VCaP (cell line): ENCODE measurements at regions not wholly inside any gene's neighbourhood (a gene's known extent, or its start where the extent isn't known, plus 50 kb on each side); places are given as distances from the start of the nearest gene placed in this dataset.

ENCODE experiments used
- H3K27ac ChIP-seq: fragments of 450-650 bp; 2 replicates; pipeline ENCODE4 v1.5.1; 2017
- TF ChIP-seq, protein P1 (sequence below): fragments of 450-650 bp; conservative IDR thresholded peaks from 2 replicates; pipeline ENCODE4 v1.5.1; 2017; ENCODE audit warnings: mild to moderate bottlenecking, moderate library complexity

DNA sequence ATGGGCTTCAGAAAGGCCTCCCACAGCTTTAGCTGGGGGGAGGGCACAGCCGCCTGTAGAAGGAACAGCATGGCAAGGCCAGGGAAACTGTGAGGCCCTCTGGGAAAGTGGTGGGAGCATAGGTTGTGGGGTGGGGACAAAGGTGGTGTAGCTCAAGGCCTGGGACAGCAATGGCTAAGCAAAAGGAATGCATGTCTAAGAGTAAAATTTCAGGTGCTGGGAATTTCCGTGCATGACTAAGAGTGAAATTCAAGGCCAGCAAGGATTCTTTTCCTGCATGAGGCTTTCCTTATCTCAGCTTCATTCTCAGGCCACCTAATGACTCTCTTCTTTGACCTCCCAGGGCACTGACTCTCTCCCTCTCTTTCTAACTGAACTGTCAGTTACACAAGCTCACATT is 86.5 kb upstream of the WNT4 start:
- TF ChIP-seq, protein P1, sequence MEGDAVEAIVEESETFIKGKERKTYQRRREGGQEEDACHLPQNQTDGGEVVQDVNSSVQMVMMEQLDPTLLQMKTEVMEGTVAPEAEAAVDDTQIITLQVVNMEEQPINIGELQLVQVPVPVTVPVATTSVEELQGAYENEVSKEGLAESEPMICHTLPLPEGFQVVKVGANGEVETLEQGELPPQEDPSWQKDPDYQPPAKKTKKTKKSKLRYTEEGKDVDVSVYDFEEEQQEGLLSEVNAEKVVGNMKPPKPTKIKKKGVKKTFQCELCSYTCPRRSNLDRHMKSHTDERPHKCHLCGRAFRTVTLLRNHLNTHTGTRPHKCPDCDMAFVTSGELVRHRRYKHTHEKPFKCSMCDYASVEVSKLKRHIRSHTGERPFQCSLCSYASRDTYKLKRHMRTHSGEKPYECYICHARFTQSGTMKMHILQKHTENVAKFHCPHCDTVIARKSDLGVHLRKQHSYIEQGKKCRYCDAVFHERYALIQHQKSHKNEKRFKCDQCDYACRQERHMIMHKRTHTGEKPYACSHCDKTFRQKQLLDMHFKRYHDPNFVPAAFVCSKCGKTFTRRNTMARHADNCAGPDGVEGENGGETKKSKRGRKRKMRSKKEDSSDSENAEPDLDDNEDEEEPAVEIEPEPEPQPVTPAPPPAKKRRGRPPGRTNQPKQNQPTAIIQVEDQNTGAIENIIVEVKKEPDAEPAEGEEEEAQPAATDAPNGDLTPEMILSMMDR, result no peak
- no peak overlapping the region for H3K27ac ChIP-seq

DNA sequence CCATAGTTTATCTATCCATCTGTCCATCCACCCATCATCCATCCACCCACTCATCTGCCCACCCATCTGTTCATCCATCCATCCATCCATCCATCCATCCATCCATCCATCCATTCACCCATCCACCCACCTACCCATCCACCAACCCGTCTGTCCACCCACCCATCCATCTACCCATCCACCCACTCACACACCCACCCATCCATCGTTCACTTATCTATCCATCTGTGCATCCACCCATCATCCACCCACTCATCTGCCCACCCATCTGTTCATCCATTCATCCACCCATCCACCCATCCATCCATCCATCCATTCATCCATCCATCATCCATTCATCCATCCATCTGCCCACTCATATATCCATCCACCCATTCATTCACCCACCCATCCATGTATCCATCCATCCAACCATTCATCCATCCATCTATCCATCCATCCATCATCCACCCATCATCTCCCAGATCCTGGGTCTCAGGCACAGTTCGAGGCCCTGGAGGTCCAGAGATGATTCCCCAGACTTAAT is 88.2 kb upstream of the WNT4 start:
- TF ChIP-seq, protein P1, result no peak
- H3K27ac ChIP-seq, result no peak overlapping the region

DNA sequence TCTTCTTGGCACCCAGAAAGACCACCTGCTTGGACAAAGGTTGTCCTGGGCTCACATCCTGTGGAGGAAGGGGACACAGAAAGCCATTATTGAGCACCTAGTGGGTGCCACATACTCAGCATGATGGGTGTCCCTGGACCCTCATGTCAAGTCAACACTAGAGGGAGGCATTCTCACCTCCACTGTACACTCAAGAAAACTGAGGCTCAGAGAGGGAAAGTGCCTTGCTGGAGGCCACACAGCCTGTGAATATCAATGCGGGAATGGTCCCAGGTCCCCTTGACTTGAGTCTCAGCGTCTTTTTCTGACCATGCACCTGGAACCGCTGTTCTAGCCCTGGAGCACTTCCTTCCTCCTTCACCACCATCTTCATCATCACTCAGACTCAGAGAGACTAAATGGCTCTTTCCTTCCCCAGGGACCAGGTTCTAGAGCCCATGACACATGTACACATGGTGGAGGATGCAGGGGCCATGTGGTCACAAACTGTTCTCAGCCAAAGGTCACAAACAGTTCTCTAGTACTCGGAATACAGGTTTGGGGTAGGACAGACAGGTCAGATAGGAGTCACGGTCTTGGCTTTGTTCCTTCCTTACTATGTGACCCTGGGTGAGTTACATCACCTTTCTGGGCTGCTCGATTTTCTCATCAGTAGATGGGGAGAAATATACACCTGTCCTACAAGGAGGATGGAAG is 89.2 kb upstream of the WNT4 start:
- H3K27ac ChIP-seq, result no peak overlapping the region
- TF ChIP-seq, protein P1, result no peak

DNA sequence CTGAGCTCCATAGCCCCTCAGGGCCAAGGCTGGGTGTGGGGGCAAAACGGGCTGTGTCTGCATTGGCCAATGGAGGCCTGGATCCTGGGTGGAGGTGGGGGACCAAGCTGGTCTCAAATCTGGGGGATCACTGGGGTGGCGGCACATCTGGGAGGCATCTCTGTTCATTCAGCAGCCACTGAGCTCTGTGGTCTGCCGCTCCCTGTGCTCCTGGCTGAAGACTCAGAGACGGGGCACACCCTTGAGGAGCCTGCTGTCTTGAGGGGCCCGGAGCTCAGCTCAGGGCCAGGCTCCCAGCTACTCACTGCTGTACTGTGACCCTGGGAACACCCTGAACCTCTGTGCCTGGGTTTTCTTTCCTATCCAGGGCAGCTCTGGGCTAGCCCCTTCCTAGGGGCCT is 90.3 kb upstream of the WNT4 start:
- TF ChIP-seq, protein P1, result no peak
- no peak overlapping the region for H3K27ac ChIP-seq

DNA sequence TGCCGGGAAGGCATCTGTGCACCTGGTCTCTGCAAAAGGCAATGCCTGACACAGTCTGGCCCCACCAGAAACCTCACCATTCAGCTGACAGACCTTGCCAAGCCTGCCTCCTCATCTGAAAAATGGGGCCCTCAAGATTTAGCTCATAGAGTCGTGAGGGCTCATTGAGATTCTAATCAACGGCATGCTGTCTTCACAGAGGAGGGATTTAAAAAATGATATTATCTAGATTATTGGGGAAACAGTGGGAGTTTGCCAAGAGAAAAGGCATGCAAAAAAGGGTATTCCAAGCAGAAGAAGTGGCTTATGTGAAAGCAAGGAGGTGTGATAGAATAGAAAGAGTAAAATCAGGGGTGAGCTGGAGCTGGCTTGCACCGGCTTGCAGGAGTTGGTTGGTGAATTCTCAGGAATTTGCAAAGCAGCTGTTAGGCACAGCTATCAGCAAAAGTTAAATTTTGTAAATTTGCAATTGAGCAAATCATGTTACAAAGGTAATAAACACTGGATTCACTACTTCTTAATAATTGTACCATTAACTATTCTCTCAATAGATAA is 91.7 kb upstream of the WNT4 start:
- no peak overlapping the region for H3K27ac ChIP-seq
- TF ChIP-seq, protein P1, result no peak

DNA sequence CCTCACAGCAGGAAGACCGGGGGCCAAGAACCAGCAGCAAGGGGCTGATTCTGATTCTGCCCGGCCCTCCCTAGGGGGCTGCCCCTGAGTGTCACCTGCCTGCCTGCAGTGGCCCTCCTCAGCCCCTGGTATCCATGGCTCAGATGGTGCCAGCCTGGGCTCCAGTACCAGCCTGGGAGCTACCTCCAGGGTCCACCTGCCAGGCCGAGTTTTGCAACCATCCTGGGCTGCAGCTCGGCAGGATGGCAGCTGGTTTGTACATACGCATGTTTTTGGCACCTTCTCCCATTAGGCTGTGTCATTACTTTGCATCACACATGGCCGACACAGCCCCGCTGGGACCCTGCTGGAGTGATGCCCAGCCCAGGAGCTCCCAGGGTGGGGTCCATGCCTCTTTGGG is 93.3 kb upstream of the WNT4 start:
- no peak overlapping the region for H3K27ac ChIP-seq
- TF ChIP-seq, protein P1, result no peak

DNA sequence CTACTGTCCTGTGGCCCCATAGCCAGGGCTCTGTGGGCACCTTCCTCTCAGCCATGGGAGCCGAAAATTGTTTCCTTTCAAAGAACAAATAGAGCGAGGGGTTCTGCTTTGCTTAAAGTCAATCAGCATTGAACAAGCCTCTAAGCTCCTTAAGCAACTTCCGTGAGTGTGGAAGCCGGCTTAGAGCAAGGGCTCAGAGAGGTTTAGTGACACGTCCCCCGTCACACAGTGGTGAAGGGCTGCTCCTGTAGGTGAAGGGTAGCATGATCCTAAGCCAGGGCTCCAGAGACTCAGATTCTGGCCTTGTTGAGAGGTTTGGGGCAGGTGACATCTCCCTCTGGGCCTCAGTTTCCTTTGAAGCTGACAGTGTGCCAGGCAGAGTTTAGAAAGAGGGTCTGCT is 94.0 kb upstream of the WNT4 start:
- TF ChIP-seq, protein P1, result no peak
- H3K27ac ChIP-seq, result no peak overlapping the region
